Pulmonary artery endothelial cell (primary cell): ENCODE measurements at regions not wholly inside any gene's neighbourhood (a gene's known extent, or its start where the extent isn't known, plus 50 kb on each side); places are given as distances from the start of the nearest gene placed in this dataset.

Experiments
- DNase-seq: peaks from one replicate; pipeline ENCODE4 v3.0.0-alpha.2; 2011; ENCODE audit warnings: low read depth, low spot score

DNA sequence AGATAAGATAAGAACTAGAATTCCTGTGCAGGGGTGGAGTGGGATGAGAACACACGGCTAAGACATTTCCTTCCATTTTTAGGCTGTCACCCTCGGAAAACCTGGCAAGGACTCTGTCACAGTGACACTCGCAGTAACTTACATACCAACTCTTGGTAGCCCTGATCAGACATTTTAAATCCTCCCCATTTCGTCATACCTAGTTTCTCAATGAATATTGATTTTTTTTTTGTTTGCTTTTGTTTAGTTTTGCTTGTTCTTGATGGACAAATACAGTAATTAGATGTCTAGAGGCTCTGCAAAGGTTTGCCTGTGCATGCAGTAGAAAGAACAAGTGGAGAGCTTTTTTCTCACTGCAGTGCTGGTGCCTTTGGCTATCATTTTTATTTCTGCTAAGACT is 213.0 kb upstream of the FAM83B start:
- no peak for DNase-seq

DNA sequence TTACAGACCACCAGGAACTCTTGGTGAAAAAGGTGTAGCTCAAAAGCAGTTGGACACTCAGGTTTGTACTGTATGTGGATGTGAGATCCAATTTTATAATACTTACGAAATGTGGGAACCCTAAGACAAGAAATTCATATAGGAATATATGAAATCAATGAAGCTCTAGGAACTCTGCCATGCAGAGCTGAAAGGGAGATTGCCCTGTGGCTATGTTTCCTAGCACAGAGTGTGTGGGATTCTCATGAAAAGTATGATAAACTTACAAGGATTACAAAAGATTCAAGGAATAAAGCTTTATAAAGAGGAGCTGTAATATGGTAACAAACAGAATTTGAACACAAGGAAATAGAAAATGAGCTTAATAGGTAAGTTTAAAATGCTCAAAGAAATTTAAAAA is 205.7 kb upstream of the FAM83B start:
- no peak for DNase-seq

DNA sequence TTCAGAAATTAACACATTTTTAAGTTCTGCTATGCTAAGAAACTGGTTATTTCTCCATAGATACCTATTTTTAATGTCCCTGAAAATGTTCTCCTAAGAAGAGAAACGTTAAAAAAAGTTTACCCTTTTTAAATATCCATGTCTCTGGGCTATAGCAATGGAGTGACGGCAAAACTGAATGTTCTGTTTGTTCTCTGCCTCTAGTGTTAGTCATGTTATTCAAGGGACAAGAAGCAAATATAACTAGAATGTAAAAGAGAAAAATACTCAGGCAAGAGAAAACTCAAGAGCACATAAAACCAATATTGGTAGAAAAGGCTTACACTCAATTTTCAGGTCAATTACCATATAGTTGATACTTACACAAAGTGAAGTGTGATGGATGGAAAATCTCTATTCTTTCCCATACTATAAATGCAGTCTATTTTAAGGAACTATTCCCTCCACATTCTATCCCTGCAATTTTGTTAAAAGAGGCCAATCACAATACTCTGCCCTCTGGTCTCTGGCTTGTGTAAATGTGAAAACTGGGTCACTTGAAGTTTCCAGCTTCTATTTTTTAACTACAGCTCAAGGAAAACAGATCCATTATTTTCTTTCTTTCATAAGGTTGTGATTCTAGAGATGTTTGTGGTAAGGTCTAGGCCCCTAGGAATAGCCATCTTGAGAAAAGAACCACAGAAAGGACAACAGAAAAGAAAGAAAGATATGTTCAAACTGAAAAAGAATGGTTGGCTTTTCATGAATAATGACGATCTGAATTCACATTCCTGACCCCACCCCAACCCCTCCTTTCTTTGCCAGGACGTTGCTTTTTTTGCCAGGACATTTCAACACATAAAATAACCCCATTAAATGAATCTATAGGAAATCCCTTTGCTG is 200.3 kb upstream of the FAM83B start:
- DNase-seq, result no peak

DNA sequence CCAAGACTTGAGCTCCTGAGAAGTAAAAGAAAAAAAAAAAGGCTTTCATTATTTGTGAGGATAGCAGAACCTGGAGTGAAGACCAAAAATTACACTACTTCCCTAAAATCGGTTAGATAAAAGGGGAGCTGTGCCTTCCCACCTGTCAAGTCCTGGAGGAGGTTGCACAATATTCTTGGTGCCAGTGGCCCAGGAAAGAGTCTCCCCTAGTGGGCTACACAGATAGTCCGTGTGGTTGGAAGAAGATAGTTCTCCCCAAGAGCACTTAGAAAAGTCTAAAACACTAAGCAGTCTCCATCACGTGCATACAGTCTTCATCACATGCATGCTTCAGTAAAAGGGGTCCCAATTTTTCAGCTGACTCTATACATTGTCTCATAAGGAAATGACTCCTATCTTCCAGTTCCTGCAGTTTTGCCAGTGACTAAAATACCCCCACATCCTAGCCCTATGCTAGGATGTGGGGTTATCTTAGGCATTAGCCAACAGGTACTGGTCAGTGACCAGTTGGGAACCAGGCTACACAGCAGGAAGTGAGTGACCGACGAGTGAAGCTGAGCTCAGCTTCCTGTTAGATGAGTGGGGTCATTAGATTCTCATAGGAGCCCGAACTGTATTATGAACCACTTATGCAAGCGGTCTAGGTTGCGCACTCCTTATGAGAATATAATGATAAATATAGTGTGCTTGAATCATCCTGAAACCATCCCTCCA is 199.5 kb upstream of the FAM83B start:
- peak; percentile 17 for DNase-seq

DNA sequence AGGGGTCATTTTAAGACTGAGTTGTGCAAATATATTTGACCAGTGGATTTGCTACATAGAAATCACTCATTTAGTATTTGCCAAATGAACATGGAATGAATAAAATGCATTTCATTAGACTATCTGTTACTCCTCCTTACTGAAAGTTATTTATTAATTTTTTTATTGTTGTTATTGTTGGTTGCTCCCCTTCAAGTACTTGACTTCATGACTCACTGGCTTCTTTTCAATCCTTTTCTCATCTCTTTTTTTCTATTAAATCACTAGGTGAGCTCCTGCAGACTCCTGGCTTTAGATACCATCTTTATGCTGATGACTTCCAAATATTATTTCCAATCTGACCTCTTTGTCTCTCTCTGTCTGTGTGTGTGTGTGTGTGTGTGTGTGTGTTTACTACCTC is 192.2 kb upstream of the FAM83B start:
- DNase-seq, result no peak

DNA sequence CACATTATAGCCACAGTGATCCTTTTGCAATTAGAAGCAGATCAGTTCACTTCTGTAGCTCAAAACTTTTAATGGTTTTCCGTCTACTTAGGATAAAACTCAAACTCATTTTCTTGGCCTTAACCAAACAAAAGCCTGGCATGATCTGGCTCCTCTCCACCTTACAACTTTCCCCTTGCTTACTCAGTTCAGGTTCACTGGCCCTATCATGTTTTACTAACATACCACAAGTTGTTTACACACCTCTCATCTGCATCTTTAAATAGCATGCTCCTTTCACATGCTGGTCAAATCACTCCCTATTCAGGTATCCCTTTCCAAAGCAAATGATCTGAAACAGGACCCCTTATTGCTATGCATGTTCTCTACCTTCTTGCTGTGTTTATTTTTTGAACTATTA is 191.4 kb upstream of the FAM83B start:
- no peak for DNase-seq

DNA sequence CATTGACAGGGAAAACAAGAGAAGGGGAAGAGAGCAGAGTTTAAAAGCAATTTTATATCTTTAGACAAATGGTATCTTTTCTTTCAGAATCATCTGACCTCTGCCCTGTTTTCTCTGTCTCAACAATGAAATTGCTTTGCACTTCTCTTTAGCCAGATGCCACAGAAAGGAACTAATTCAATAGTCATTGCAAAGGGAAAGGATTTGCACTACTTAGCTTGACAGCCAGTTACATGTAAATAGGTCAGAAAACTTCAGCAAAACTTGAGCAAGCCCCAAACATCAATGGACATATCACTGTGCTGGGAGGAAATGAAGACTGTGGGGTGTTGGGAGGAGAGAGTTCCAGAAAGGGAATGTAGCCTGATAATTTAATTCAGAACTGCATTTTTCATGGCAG is 181.3 kb upstream of the FAM83B start:
- DNase-seq, result no peak

DNA sequence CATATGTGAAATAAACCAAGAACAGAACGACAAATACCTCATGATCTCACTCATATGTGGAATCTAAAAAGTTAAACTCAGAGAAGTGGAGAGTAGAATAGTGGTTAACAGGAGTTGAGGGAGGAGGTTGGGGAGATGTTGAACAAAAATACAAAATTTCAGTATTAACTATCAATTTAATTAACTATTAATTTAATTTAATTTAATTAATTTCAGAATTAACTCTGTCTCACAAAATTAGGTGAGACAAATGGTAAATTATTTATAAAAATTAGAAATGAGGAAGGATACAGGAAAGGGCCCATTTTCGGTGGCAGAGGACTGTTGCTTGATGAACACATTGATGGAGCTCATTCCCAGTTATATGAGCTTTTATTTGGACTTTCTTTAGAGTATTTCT is 166.0 kb upstream of the FAM83B start:
- no peak for DNase-seq

DNA sequence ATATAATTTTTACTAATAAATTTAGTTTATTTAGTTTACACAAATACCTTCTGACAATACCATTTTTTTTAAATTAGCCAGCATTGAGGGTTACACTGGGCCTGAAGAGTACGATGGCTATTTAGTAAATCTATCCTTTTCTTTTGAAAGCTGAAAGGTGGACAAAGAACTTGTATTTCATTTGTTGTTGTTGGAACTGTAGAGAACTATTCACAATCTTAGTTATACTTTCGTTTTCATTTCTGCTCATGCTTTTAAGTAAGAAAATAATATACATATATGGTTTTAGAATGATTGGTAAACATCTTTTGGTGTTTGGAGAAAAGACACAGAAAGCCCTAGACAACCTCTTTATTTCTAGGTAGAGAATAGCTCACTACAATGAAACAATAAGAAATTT is 165.3 kb upstream of the FAM83B start:
- no peak for DNase-seq

DNA sequence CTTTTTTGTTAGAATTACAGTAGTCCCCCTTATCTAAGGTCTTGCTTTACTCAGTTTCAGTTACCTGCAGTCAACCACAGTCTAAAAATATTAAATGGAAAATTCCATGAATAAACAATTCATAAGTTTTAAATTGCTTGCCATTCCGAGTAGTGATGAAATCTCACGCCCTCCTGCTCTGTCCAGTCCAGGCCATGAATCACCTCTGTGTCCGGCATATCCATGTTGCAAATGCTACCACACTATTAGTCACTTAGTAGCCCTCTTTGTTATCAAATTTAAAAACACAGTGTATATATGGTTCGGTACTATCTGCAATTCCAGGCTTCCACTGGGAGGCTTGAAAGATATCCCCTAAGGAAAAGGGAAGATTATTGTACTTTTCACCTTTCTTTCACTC is 164.6 kb upstream of the FAM83B start:
- DNase-seq, result peak; percentile 7

DNA sequence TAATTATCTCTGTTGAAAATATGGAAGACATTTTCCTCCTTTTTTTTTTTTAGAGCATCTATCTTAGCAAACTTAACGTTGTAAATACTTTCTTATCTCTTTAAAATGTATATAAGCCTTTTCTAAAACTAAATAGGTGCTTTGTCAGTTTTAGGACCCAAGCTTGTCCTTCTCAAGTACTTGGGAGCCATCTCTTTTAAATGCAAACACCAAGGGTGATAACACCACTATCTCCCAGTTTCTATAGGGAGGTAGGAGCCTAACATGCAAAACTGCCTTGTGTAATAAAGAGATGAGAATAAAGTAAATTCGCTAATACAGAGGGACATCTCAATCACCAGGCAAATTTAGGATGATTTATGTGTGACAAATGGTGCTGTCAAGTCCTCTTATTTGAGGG is 157.0 kb upstream of the FAM83B start:
- no peak for DNase-seq

DNA sequence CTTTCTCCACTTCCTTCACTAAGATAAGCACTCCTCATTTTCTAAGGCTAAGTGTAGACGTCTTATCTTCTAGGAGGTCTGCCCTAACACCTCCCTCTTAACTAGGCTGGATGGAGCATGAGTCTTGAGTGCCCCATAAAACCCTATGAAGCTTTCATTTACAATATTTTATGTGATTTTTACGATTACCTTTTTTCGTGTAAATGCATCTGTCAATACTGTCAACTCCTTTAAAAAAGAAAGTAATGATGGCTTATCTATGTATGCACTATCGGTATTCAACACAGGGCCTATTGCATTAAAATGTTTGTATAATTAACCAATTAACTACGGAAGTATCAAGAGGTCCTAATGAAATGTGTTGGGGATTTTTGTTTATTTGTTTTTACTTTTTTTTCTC is 156.0 kb upstream of the FAM83B start:
- no peak for DNase-seq

DNA sequence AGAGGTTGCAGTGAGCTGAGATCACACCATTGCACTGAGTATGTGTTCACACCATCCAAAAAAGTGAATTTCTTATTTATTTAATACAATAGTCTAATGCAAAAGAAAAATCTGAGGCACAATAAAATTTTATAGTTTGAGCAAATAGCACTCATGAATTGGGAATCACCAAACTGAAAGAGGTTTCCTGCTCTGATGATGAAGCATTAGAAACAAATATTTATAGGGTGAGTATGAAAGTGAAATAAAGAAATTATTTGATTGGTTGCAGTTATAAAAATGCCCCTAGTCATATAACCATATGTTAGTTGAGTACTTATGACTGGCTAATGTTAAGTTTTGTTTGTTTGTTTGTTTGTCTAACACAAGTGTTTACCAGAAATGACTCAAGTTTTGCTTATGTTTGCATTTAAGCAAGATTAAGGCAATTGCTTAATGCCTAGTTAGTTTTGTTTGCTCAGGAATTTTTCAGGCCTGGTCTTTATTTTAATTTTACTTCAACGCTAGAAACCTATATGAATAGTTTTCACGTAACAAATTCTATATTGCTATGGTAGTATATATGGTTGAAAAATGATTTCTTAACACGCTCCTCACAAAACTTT is 151.5 kb upstream of the FAM83B start:
- DNase-seq, result no peak

DNA sequence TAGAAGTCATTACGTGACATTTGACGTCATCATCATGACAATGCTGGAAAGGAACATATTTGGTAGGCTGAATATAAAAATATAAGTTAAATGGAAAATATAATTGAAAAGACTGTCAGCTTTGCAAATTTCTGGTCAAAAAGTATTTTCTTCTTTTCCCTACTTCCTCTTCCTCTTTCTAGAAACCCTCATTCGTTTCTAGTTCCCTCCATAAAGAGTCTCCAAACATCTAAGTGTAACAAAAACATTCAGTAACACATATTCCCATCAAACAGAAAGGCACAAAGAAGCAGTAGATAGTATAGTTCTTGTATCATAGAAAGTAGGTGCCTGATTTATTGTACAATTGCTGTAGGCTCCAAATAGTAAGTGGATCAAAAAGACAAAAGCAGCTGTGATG is 150.8 kb upstream of the FAM83B start:
- no peak for DNase-seq

DNA sequence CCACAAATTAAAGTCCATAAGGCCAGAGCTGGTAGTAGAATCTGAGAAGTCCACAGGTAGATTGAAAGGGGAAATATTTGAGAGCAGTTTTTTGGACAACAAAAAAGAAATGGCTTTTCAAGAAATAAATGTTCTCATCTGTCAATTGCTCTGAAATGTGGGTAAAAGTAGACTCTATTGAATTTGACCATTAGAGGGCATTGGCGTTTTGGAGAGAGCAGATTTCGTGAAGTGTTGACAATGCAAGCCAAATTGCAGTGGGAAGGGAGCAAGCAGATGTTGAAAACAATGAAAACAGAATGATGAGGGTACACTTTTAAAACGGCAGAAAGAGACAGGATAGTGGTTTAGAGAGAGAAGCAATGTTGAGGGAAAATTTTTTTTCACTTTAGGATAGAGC is 149.1 kb upstream of the FAM83B start:
- DNase-seq, result no peak

DNA sequence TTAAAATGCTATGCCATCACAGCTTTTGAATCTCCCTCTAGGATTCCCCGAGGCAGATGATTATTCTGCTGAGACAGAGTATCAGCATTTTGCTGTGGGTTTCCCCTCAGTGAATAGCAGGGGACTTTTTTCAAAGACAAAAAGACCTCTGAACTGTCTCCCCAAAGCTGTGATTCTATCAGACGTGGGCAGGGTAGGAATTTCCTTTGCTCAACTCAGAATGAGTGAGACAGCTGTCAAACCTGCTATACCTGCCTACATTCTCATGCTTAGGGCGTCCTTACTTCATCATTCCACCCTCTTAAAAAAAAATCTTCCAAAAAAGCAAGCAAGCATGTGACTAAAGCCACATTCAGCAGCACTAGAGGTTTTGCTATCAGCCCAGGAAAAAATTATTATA is 147.6 kb upstream of the FAM83B start:
- DNase-seq, result no peak

DNA sequence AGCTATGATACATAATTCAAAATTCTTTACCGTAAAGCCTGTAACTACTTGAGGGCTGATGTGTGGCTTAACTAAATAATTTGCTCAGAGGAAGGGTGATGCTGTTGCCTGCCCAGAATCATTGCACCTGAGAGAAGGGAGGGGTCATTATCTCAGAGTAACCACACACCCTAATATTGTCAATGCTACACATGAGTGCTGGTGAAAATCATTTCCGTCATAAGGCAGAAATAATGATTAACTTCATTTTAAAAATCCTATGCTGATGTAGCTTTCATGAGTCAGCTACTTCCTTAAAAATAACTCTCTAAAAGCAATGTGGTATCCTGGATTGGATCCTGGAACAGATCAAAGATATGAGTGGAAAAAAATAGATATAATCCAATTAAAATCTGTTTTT is 146.4 kb upstream of the FAM83B start:
- no peak for DNase-seq

DNA sequence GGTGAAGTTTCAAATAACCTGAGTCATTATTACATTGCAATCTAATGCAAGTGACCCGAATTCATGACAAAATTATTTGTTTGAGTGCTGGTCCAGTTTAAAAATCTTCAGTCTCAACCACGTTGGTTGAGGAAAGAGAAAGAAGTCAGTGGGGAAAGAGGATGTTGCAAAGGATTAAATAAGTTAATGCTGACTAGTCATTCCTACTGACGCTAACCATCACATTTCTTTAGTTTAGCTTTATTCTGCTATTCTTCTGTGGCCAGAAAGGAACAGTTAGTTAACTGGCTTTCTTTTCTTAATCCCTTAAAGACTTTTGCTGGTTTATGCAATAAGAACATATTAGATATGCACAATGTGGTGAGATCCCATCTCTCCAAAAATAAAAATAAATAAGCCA is 143.8 kb upstream of the FAM83B start:
- no peak for DNase-seq

DNA sequence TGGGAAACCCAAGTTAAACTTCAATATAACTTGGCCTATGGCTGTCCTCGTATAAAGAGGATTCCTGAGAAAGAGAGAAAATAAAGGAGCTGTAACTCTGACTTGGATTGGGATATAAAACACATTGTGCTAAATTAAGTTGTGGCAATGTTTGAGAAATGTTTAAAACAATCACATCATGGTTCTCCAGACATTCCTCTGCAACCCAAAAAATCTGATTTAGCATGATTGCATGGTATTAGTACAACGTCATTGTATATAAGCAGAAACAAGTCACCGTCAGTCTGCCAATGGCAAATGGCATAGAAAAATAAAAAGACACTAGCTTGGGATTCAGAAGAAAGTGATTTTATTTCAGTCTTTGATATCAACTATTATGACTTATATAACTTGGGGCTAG is 140.2 kb upstream of the FAM83B start:
- no peak for DNase-seq

DNA sequence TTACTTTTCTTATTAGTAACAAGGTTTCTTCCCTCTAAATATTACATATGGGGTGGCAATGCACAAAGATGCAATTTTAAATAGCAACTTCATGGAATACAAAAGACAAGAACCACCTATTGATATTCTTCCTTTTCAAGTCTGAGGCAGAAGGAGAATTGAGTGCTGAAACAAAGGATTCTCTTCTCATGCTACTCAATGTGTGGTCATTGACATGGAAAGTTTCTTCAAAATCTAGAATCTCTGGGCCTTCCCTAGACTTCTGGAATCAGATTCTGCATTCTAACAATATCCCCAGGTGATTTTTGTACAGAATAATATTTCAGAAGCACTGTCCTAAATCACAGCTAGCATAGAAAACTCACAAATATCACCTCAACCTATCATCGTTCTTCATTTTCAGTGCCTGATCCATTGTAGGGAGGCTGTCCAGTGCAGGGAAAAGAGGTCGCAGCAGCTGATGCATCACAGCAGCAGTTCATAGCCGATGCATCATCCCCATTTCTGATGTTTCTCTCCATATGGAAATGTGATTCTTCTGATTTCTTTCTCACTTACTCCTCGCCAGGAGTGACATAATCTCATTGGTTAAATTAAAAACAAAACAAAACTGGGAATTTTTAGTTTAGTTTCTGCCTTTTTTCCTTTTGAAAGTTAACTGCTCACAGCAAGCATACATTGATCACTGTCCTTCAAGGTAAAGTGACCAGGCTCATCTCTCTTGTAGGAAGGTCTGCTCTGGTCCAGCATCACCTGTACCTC is 139.5 kb upstream of the FAM83B start:
- no peak for DNase-seq

DNA sequence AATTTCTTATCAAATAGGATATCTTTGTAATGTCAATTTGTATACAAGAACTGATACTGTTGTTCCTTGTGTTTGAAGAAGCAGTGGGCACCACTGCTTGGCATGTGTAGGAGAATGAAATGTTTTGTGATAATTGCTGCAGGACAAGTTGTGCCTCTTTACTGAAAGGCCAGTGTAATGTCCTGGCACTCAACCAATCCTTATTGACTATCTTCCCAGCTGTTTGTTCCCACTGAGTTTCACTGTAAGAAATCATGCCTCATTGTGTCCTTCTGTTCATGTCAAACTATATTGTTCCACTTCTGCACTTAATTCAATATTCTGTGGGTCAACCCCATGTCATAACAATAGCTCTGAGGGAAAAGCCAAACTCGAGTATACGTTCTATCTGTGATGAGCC is 136.1 kb upstream of the FAM83B start:
- DNase-seq, result no peak

DNA sequence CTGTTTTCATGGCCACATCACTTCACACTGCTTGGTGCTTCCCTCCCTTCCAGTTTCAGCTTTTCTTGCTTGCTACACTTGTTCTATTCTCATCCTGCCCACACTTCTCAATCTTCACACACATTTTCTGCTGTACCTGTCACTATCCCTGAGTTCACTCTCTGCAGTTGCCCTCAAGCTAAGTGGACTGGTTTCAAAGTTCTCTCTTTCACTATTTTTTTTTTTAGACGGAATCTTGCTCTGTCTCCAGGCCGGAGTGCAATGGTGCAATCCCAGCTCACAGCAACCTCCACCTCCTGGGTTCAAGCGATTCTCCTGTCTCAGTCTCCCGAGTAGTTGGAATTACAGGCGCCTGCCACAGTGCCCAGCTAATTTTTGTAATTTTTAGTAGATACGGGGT is 130.6 kb upstream of the FAM83B start:
- no peak for DNase-seq
